ENCODE measurements at regions not wholly inside any gene's neighbourhood (a gene's known extent, or its start where the extent isn't known, plus 50 kb on each side); places are given as distances from the start of the nearest gene placed in this dataset.

- TF ChIP-seq, protein P1, sequence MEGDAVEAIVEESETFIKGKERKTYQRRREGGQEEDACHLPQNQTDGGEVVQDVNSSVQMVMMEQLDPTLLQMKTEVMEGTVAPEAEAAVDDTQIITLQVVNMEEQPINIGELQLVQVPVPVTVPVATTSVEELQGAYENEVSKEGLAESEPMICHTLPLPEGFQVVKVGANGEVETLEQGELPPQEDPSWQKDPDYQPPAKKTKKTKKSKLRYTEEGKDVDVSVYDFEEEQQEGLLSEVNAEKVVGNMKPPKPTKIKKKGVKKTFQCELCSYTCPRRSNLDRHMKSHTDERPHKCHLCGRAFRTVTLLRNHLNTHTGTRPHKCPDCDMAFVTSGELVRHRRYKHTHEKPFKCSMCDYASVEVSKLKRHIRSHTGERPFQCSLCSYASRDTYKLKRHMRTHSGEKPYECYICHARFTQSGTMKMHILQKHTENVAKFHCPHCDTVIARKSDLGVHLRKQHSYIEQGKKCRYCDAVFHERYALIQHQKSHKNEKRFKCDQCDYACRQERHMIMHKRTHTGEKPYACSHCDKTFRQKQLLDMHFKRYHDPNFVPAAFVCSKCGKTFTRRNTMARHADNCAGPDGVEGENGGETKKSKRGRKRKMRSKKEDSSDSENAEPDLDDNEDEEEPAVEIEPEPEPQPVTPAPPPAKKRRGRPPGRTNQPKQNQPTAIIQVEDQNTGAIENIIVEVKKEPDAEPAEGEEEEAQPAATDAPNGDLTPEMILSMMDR (IDR thresholded peaks at IDR 0.05), result peak; percentile 82
- TF ChIP-seq RCOR1 (IDR thresholded peaks at IDR 0.05; ENCODE audit: low read depth, low read length), result no peak
- TF ChIP-seq, protein P2, sequence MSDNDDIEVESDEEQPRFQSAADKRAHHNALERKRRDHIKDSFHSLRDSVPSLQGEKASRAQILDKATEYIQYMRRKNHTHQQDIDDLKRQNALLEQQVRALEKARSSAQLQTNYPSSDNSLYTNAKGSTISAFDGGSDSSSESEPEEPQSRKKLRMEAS (IDR thresholded peaks at IDR 0.05), result no peak
- no peak for TF ChIP-seq RNF2 (IDR thresholded peaks at IDR 0.05; ENCODE audit: borderline replicate concordance, low read depth)
- no peak for TF ChIP-seq REST (IDR thresholded peaks at IDR 0.05)
- no peak for TF ChIP-seq EP300 (IDR thresholded peaks at IDR 0.05)
- peak; percentile 71 to 79 for TF ChIP-seq RAD21 (conservative IDR thresholded peaks at IDR 0.05 in 1 of 2, IDR thresholded peaks at IDR 0.05 in 1 of 2)
- TF ChIP-seq SREBF2 (IDR thresholded peaks at IDR 0.05), result no peak
- TF ChIP-seq POLR2A (IDR thresholded peaks at IDR 0.05; ENCODE audit: low read length), result no peak
- TF ChIP-seq CEBPB (IDR thresholded peaks at IDR 0.05), result no peak
- peak; percentile 71 for TF ChIP-seq SMC3 (IDR thresholded peaks at IDR 0.05)
- no peak for TF ChIP-seq KDM5A (IDR thresholded peaks at IDR 0.05)
- TF ChIP-seq HEYL (CRISPR knock-in tag; IDR thresholded peaks at IDR 0.05), result no peak
- no peak for TF ChIP-seq JUNB (IDR thresholded peaks at IDR 0.05)
These were observed 59.6 kb upstream of the SLC27A6 start for GRCh38 chr5:128905568-128906110.
